Hepatocyte (in vitro differentiated cells): ENCODE measurements at regions not wholly inside any gene's neighbourhood (a gene's known extent, or its start where the extent isn't known, plus 50 kb on each side); places are given as distances from the start of the nearest gene placed in this dataset.

Experiments
- DNase-seq: peaks from one replicate; pipeline ENCODE4 v3.0.0-alpha.2; 2016; ENCODE audit warnings: low spot score
- H2AFZ ChIP-seq: fragments of 200-600 bp; sonication (generic); 2 replicates; pipeline ENCODE4 v1.6.0; 2016; ENCODE audit warnings: antibody characterized with exemption, mild to moderate bottlenecking
- H3K27ac ChIP-seq: fragments of 200-600 bp; sonication (generic); 2 replicates; pipeline ENCODE4 v1.5.1; 2016; ENCODE audit warnings: mild to moderate bottlenecking
- H3K27me3 ChIP-seq: fragments of 200-600 bp; sonication (generic); 2 replicates; pipeline ENCODE4 v1.6.1; 2016
- H3K36me3 ChIP-seq: fragments of 200-600 bp; sonication (generic); replicated peaks from 2 replicates; pipeline ENCODE4 v1.5.1; 2016; ENCODE audit warnings: low read depth; ENCODE audit not compliant: insufficient read depth
- H3K4me1 ChIP-seq: fragments of 200-600 bp; sonication (generic); 2 replicates; pipeline ENCODE4 v1.5.1; 2016; ENCODE audit warnings: mild to moderate bottlenecking, moderate library complexity; ENCODE audit not compliant: insufficient read depth
- H3K4me2 ChIP-seq: fragments of 200-600 bp; sonication (generic); 2 replicates; pipeline ENCODE4 v1.6.0; 2016
- H3K4me3 ChIP-seq: fragments of 200-600 bp; sonication (generic); 2 replicates; pipeline ENCODE4 v1.5.1; 2016; ENCODE audit warnings: mild to moderate bottlenecking
- H3K79me2 ChIP-seq: fragments of 200-600 bp; sonication (generic); 2 replicates; pipeline ENCODE4 v1.6.0; 2017; ENCODE audit warnings: mild to moderate bottlenecking
- H3K9me2 ChIP-seq: fragments of 200-600 bp; sonication (generic); replicated peaks from 2 replicates; pipeline ENCODE4 v1.6.0; 2017; ENCODE audit warnings: mild to moderate bottlenecking; ENCODE audit not compliant: insufficient read depth
- H3K9me3 ChIP-seq: fragments of 200-600 bp; sonication (generic); 2 replicates; pipeline ENCODE4 v1.5.1; 2016; ENCODE audit warnings: low read depth, mild to moderate bottlenecking
- H4K20me1 ChIP-seq: fragments of 200-600 bp; sonication (generic); 2 replicates; pipeline ENCODE4 v1.6.0; 2016; ENCODE audit warnings: mild to moderate bottlenecking; ENCODE audit not compliant: insufficient read depth, poor library complexity, severe bottlenecking
- EZH2 ChIP-seq: fragments of 200-600 bp; sonication (generic); IDR thresholded peaks from 2 replicates; pipeline ENCODE4 v1.6.1; 2016; ENCODE audit warnings: antibody characterized with exemption, mild to moderate bottlenecking, borderline replicate concordance
- EZH2phosphoT487 ChIP-seq: fragments of 200-600 bp; sonication (generic); IDR thresholded peaks from one replicate; pipeline ENCODE4 v1.6.1; 2018; ENCODE audit warnings: antibody characterized with exemption, mild to moderate bottlenecking, low read depth, moderate library complexity; ENCODE audit not compliant: unreplicated experiment, severe bottlenecking
- WGBS: methylation state at CpG from one replicate; pipeline ENCODE4 v1.1.6; 2016; ENCODE audit warnings: low lambda C conversion rate; ENCODE audit errors: missing lambda C conversion rate; 5-methylcytosine and 5-hydroxymethylcytosine counted together
- TF ChIP-seq, protein P1 (sequence below): fragments of 200-600 bp; sonication (generic); IDR thresholded peaks from 2 replicates; pipeline ENCODE4 v1.5.1; 2016; ENCODE audit warnings: antibody characterized with exemption, mild to moderate bottlenecking; ENCODE audit not compliant: poor library complexity

- Histone ChIP-seq H2AFZ (no peak overlapping the region), H3K4me3 (no peak overlapping the region), H3K4me2 (no peak overlapping the region), H3K27me3 (no peaks in the 10 kb centered on the region), H3K9me3 (no peaks in the 10 kb centered on the region), H3K4me1 (no peaks in the 10 kb centered on the region), H4K20me1 (no peaks in the 10 kb centered on the region), H3K27ac (no peak overlapping the region), H3K9me2 (no peaks in the 10 kb centered on the region), H3K79me2 (no peaks in the 10 kb centered on the region), H3K36me3 (no peaks in the 10 kb centered on the region)
- no peak for DNase-seq
- no peak for TF ChIP-seq EZH2phosphoT487
- TF ChIP-seq EZH2: no peak
- TF ChIP-seq, protein P1, sequence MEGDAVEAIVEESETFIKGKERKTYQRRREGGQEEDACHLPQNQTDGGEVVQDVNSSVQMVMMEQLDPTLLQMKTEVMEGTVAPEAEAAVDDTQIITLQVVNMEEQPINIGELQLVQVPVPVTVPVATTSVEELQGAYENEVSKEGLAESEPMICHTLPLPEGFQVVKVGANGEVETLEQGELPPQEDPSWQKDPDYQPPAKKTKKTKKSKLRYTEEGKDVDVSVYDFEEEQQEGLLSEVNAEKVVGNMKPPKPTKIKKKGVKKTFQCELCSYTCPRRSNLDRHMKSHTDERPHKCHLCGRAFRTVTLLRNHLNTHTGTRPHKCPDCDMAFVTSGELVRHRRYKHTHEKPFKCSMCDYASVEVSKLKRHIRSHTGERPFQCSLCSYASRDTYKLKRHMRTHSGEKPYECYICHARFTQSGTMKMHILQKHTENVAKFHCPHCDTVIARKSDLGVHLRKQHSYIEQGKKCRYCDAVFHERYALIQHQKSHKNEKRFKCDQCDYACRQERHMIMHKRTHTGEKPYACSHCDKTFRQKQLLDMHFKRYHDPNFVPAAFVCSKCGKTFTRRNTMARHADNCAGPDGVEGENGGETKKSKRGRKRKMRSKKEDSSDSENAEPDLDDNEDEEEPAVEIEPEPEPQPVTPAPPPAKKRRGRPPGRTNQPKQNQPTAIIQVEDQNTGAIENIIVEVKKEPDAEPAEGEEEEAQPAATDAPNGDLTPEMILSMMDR: no peak
- WGBS: 87% methylated on average over 2 of the region's 2 CpGs
Measured at GRCh38 chr1:79929356-79929755, 922.8 kb upstream of the ADGRL4 start.

DNA sequence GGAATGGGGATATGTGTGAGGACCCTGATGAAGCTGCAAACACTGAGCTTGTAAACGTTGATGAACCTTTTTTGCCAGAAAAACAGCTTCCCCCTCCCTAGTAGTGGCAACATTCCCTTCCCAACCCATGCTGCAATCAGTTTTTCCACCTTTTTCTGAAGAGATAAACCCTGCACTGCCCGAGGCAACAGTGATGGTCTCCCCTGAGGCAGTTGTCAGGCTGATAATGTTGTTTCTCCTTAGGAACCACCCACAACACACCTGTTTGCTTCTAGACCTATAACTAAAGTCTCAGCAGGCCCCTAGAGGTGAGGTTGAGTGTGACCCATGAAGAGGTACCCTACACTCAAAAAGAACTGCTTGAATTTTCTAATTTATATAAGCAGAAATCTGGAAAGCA is 922.4 kb upstream of the ADGRL4 start:
- 60% methylated on average over 2 of the region's 2 CpGs for WGBS
- H3K79me2 ChIP-seq: no peaks in the 10 kb centered on the region
- DNase-seq: no peak
- no peak overlapping the region for H3K4me2 ChIP-seq
- no peaks in the 10 kb centered on the region for H3K27me3 ChIP-seq
- H3K9me3 ChIP-seq: no peaks in the 10 kb centered on the region
- TF ChIP-seq, protein P1: no peak
- no peak for TF ChIP-seq EZH2phosphoT487
- no peak for TF ChIP-seq EZH2
- no peaks in the 10 kb centered on the region for H3K36me3 ChIP-seq
- H4K20me1 ChIP-seq: no peaks in the 10 kb centered on the region
- no peak overlapping the region for H2AFZ ChIP-seq
- no peaks in the 10 kb centered on the region for H3K9me2 ChIP-seq
- H3K27ac ChIP-seq: no peak overlapping the region
- H3K4me1 ChIP-seq: no peaks in the 10 kb centered on the region
- H3K4me3 ChIP-seq: no peak overlapping the region

GRCh38 chr1:79920960-79921669 is 914.6 kb upstream of the ADGRL4 start:
- Histone ChIP-seq H3K4me1 (no peaks in the 10 kb centered on the region), H3K9me2 (no peaks in the 10 kb centered on the region), H3K36me3 (no peaks in the 10 kb centered on the region), H2AFZ (no peak overlapping the region), H3K4me3 (no peak overlapping the region), H3K27ac (no peak overlapping the region), H3K27me3 (no peaks in the 10 kb centered on the region), H3K79me2 (no peaks in the 10 kb centered on the region), H4K20me1 (no peaks in the 10 kb centered on the region), H3K9me3 (no peaks in the 10 kb centered on the region), H3K4me2 (no peak overlapping the region)
- TF ChIP-seq, protein P1: no peak
- 95% methylated on average over 1 of the region's 1 CpG for WGBS
- no peak for DNase-seq

- H4K20me1 ChIP-seq: no peaks in the 10 kb centered on the region
- no peaks in the 10 kb centered on the region for H3K27me3 ChIP-seq
- no peak overlapping the region for H3K27ac ChIP-seq
- H3K4me3 ChIP-seq: no peak overlapping the region
- H3K9me2 ChIP-seq: no peaks in the 10 kb centered on the region
- no peak for TF ChIP-seq EZH2phosphoT487
- TF ChIP-seq EZH2: no peak
- TF ChIP-seq, protein P1: no peak
- H3K4me1 ChIP-seq: no peaks in the 10 kb centered on the region
- H3K9me3 ChIP-seq: no peaks in the 10 kb centered on the region
- WGBS: 79% methylated on average over 1 of the region's 1 CpG
- H3K4me2 ChIP-seq: no peak overlapping the region
- no peaks in the 10 kb centered on the region for H3K79me2 ChIP-seq
- no peak for DNase-seq
- no peaks in the 10 kb centered on the region for H3K36me3 ChIP-seq
- no peak overlapping the region for H2AFZ ChIP-seq
Measured at GRCh38 chr1:79914896-79915295, 908.4 kb upstream of the ADGRL4 start.
